ENCODE measurements at regions not wholly inside any gene's neighbourhood (a gene's known extent, or its start where the extent isn't known, plus 50 kb on each side); places are given as distances from the start of the nearest gene placed in this dataset.

GRCh38 chr18:47469576-47469975 lies 218.1 kb upstream of the SKOR2 start:
- no peak overlapping the region for H3K4me3 ChIP-seq
- 32% methylated on average over 2 of the region's 2 CpGs for WGBS (ENCODE audit: insufficient coverage, low coverage, low lambda C conversion rate, missing lambda C conversion rate)
- intact Hi-C loops (cut with DNase I): no loop called here
- H3K9me3 ChIP-seq: no peaks in the 10 kb centered on the region
- no peaks in the 10 kb centered on the region for H3K27me3 ChIP-seq
- no peak for TF ChIP-seq POLR2A (IDR thresholded peaks at IDR 0.05)
- DNase-seq: no peak
- no peaks in the 10 kb centered on the region for H3K36me3 ChIP-seq
- ATAC-seq: no peak
- H3K4me1 ChIP-seq: no peaks in the 10 kb centered on the region
- no peak overlapping the region for H3K27ac ChIP-seq

GRCh38 chr18:47461977-47462376 lies 210.5 kb upstream of the SKOR2 start:
- ATAC-seq: no peak
- Histone ChIP-seq H3K4me3 (no peak overlapping the region), H3K9me3 (no peaks in the 10 kb centered on the region), H3K36me3 (no peaks in the 10 kb centered on the region), H3K27me3 (no peaks in the 10 kb centered on the region), H3K27ac (no peak overlapping the region), H3K4me1 (no peaks in the 10 kb centered on the region)
- no peak for DNase-seq
- WGBS (ENCODE audit: insufficient coverage, low coverage, low lambda C conversion rate, missing lambda C conversion rate): 88% methylated on average over 1 of the region's 2 CpGs
- TF ChIP-seq CTCF (IDR thresholded peaks at IDR 0.05) (no peak), POLR2A (IDR thresholded peaks at IDR 0.05) (no peak)
- intact Hi-C loops (cut with DNase I): no loop called here

DNA sequence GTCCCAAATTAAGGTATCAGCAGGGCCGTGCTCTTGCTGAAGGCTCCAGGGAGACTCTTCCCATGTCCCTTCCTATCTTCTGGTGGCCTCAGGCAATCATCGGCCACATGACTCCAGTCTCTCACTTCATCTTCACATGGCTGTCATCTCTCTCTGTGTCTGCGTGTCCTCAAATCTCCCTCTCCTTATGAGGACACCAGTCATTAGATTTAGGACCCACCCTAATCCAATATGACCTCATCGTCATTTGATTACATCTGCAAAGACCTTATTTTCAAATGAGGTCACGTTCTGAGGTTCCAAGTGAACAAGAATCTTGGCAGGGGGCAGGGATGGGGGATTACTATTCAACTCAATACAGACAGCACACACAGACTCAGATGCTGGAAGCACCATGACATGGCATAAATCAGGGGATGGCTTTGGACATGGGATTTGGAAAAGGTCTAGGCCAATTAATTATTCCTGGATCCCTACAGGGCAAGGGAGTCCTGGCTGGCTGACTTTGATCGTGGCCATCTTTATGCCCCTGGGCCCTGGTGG lies 210.0 kb upstream of the SKOR2 start:
- Histone ChIP-seq H3K27ac (no peak overlapping the region), H3K36me3 (no peaks in the 10 kb centered on the region), H3K4me1 (no peaks in the 10 kb centered on the region), H3K27me3 (no peaks in the 10 kb centered on the region), H3K9me3 (no peaks in the 10 kb centered on the region), H3K4me3 (no peak overlapping the region)
- no peak for DNase-seq
- intact Hi-C loops (cut with DNase I): no loop called here
- no peak for ATAC-seq
- TF ChIP-seq CTCF (IDR thresholded peaks at IDR 0.05) (no peak), POLR2A (IDR thresholded peaks at IDR 0.05) (no peak)
- 81% methylated on average over 4 of the region's 6 CpGs for WGBS (ENCODE audit: insufficient coverage, low coverage, low lambda C conversion rate, missing lambda C conversion rate)

DNA sequence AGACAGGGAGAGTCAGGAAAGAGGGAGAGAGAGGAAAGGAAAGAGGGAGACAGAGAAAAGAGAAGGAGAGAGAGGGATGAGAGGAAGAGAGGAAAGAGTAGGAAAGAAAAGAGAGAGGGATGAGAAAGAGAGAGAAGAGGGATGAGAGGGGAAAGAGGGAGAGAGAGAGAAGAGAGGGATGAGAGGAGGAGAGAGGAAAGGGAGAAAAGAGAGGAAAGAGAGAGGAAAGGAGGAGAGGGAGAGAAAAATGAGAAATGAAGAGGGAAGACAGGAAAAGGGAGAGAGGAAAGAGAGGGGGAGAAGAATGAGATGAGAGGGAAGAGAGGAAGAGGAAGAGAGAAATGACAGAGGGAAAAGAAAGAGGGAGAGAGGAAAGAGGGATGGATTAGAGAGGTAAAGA lies 207.0 kb upstream of the SKOR2 start:
- DNase-seq (no peak), ATAC-seq (no peak)
- Histone ChIP-seq H3K27me3 (no peaks in the 10 kb centered on the region), H3K4me3 (no peak overlapping the region), H3K9me3 (no peaks in the 10 kb centered on the region), H3K4me1 (no peaks in the 10 kb centered on the region), H3K36me3 (no peaks in the 10 kb centered on the region), H3K27ac (no peak overlapping the region)
- intact Hi-C loops (cut with DNase I): no loop called here
- no peak for TF ChIP-seq CTCF (IDR thresholded peaks at IDR 0.05)
- TF ChIP-seq POLR2A (IDR thresholded peaks at IDR 0.05): no peak

- ATAC-seq (no peak), DNase-seq (no peak)
- Histone ChIP-seq H3K27me3 (no peaks in the 10 kb centered on the region), H3K27ac (no peak overlapping the region), H3K4me3 (no peak overlapping the region), H3K4me1 (no peaks in the 10 kb centered on the region), H3K36me3 (no peaks in the 10 kb centered on the region), H3K9me3 (no peaks in the 10 kb centered on the region)
- TF ChIP-seq POLR2A (IDR thresholded peaks at IDR 0.05) (no peak), CTCF (IDR thresholded peaks at IDR 0.05) (no peak)
- intact Hi-C loops (cut with DNase I): no loop called here
- WGBS (ENCODE audit: insufficient coverage, low coverage, low lambda C conversion rate, missing lambda C conversion rate): 53% methylated on average over 1 of the region's 1 CpG
These were observed 206.2 kb upstream of the SKOR2 start for GRCh38 chr18:47457614-47458013.

Measured in right lobe of liver (tissue), 6 donors.